ENCODE measurements at regions not wholly inside any gene's neighbourhood (a gene's known extent, or its start where the extent isn't known, plus 50 kb on each side); places are given as distances from the start of the nearest gene placed in this dataset.

- TF ChIP-seq POLR2A (IDR thresholded peaks at IDR 0.05) (no peak), CTCF (IDR thresholded peaks at IDR 0.05) (no peak), EP300 (IDR thresholded peaks at IDR 0.05) (no peak), POLR2AphosphoS5 (IDR thresholded peaks at IDR 0.05) (no peak)
Measured at GRCh38 chr6:165059032-165059431, 250.4 kb downstream of the C6orf118 start.
